ENCODE measurements at regions not wholly inside any gene's neighbourhood (a gene's known extent, or its start where the extent isn't known, plus 50 kb on each side); places are given as distances from the start of the nearest gene placed in this dataset.

- TF ChIP-seq POLR2AphosphoS5 (IDR thresholded peaks at IDR 0.05) (no peak), CTCF (IDR thresholded peaks at IDR 0.05) (no peak), POLR2A (IDR thresholded peaks at IDR 0.05) (no peak), EP300 (IDR thresholded peaks at IDR 0.05) (no peak)
These were observed 1146.1 kb downstream of the EFNB2 start for GRCh38 chr13:105389373-105389772.
